ENCODE measurements at regions not wholly inside any gene's neighbourhood (a gene's known extent, or its start where the extent isn't known, plus 50 kb on each side); places are given as distances from the start of the nearest gene placed in this dataset.
"Not testable (repeated sequence)": the region's sequence is repeated elsewhere in the genome, so short reads cannot be mapped to it uniquely, and the experiment has no call there.

- not testable (repeated sequence) for DNase-seq (ENCODE audit: low spot score)
Observed at GRCh38 chr10:46645110-46645509, 66.2 kb downstream of the SYT15 start.

GRCh38 chr10:46646132-46646531 lies 67.2 kb downstream of the SYT15 start:
- DNase-seq (ENCODE audit: low spot score), result not testable (repeated sequence)

- not testable (repeated sequence) for DNase-seq (ENCODE audit: low spot score)
Observed at GRCh38 chr10:46650967-46651366, 72.0 kb downstream of the SYT15 start.

GRCh38 chr10:46657437-46657836 lies 78.5 kb downstream of the SYT15 start:
- not testable (repeated sequence) for DNase-seq (ENCODE audit: low spot score)

- not testable (repeated sequence) for DNase-seq (ENCODE audit: low spot score)
Observed at GRCh38 chr10:46660027-46660834, 81.3 kb downstream of the SYT15 start.

- not testable (repeated sequence) for DNase-seq (ENCODE audit: low spot score)
Observed at GRCh38 chr10:46660835-46661164, 81.9 kb downstream of the SYT15 start.

- not testable (repeated sequence) for DNase-seq (ENCODE audit: low spot score)
Observed at GRCh38 chr10:46665536-46665935, 86.6 kb downstream of the SYT15 start.

- not testable (repeated sequence) for DNase-seq (ENCODE audit: low spot score)
Observed at GRCh38 chr10:46668357-46668997, 89.5 kb downstream of the SYT15 start.

- DNase-seq (ENCODE audit: low spot score), result not testable (repeated sequence)
Observed at GRCh38 chr10:46677836-46678435, 99.0 kb downstream of the SYT15 start.

- DNase-seq (ENCODE audit: low spot score), result not testable (repeated sequence)
Observed at GRCh38 chr10:46691397-46691796, 112.5 kb downstream of the SYT15 start.

GRCh38 chr10:46693218-46693617 lies 114.3 kb downstream of the SYT15 start:
- not testable (repeated sequence) for DNase-seq (ENCODE audit: low spot score)

GRCh38 chr10:46717264-46717663 lies 138.3 kb downstream of the SYT15 start:
- not testable (repeated sequence) for DNase-seq (ENCODE audit: low spot score)

- not testable (repeated sequence) for DNase-seq (ENCODE audit: low spot score)
Observed at GRCh38 chr10:46718014-46718413, 139.1 kb downstream of the SYT15 start.

GRCh38 chr10:46720386-46720785 lies 141.5 kb downstream of the SYT15 start:
- DNase-seq (ENCODE audit: low spot score), result not testable (repeated sequence)

- not testable (repeated sequence) for DNase-seq (ENCODE audit: low spot score)
Observed at GRCh38 chr10:46720811-46721518, 142.0 kb downstream of the SYT15 start.

GRCh38 chr10:46724258-46724657 lies 145.3 kb downstream of the SYT15 start:
- not testable (repeated sequence) for DNase-seq (ENCODE audit: low spot score)

GRCh38 chr10:46728359-46728758 lies 149.4 kb downstream of the SYT15 start:
- DNase-seq (ENCODE audit: low spot score), result not testable (repeated sequence)

- not testable (repeated sequence) for DNase-seq (ENCODE audit: low spot score)
Observed at GRCh38 chr10:46730729-46731128, 151.8 kb downstream of the SYT15 start.

- DNase-seq (ENCODE audit: low spot score), result not testable (repeated sequence)
Observed at GRCh38 chr10:46733635-46734261, 154.8 kb downstream of the SYT15 start.

- not testable (repeated sequence) for DNase-seq (ENCODE audit: low spot score)
Observed at GRCh38 chr10:46734262-46734642, 155.3 kb downstream of the SYT15 start.

- DNase-seq (ENCODE audit: low spot score), result not testable (repeated sequence)
Observed at GRCh38 chr10:46739919-46740318, 161.0 kb downstream of the SYT15 start.

- not testable (repeated sequence) for DNase-seq (ENCODE audit: low spot score)
Observed at GRCh38 chr10:46740368-46740767, 161.4 kb downstream of the SYT15 start.

All from hematopoietic multipotent progenitor cell treated with erythropoietin and hydrocortisone succinate and interleukin-3 and kit ligand, for 15 days (in vitro differentiated cells).